Natural killer cell (primary cell): ENCODE measurements at regions not wholly inside any gene's neighbourhood (a gene's known extent, or its start where the extent isn't known, plus 50 kb on each side); places are given as distances from the start of the nearest gene placed in this dataset.

Source experiments
- ATAC-seq, 3 donors: fragments of 150-1000 bp in 2 of 3; fragments of 200-7000 bp in 1 of 3; cut with Tn5 transposase; 1 replicate in 1 of 3; 2 replicates in 2 of 3; pipeline ENCODE4 v1.10.0; 2021; ENCODE audit warnings: mild to moderate bottlenecking in 2 of 3, moderate library complexity in 2 of 3
- DNase-seq, 2 donors: peaks; one replicate each; pipeline versions ENCODE4 v3.0.0 to v3.0.0-alpha.2; 2013 to 2021; ENCODE audit warnings: mixed read lengths in 1 of 2
- H3K27ac ChIP-seq: one replicate; pipeline ENCODE4 v1.5.1; 2013; ENCODE audit warnings: mild to moderate bottlenecking, low read length
- H3K27me3 ChIP-seq: one replicate; pipeline ENCODE4 v1.6.1; 2013; ENCODE audit warnings: low read length; ENCODE audit not compliant: control insufficient read depth, insufficient read depth
- H3K36me3 ChIP-seq: one replicate; pipeline ENCODE4 v1.6.1; 2013; ENCODE audit warnings: low read length; ENCODE audit not compliant: control insufficient read depth, insufficient read depth
- H3K4me1 ChIP-seq: one replicate; pipeline ENCODE4 v1.6.1; 2013; ENCODE audit warnings: low read length; ENCODE audit not compliant: control insufficient read depth, insufficient read depth
- H3K4me3 ChIP-seq: one replicate; pipeline ENCODE4 v1.5.1; 2013; ENCODE audit warnings: low read length
- H3K9me3 ChIP-seq: one replicate; pipeline ENCODE4 v1.6.1; 2013; ENCODE audit warnings: low read length; ENCODE audit not compliant: control insufficient read depth, insufficient read depth
- H3K27ac Mint-ChIP-seq, 2 donors: one replicate each; pipeline ENCODE4 v1.8.0; 2022; ENCODE audit warnings: mild to moderate bottlenecking in 2 of 2, mixed read lengths in 2 of 2, moderate library complexity in 1 of 2
- H3K27me3 Mint-ChIP-seq, 2 donors: one replicate each; pipeline ENCODE4 v1.8.0; 2022; ENCODE audit warnings: low read depth in 2 of 2, mixed read lengths in 2 of 2
- H3K36me3 Mint-ChIP-seq: one replicate; pipeline ENCODE4 v1.8.0; 2022; ENCODE audit warnings: mixed read lengths
- H3K4me1 Mint-ChIP-seq, 2 donors: one replicate each; pipeline ENCODE4 v1.8.0; 2022; ENCODE audit warnings: mixed read lengths in 2 of 2
- H3K4me3 Mint-ChIP-seq: one replicate; pipeline ENCODE4 v1.8.0; 2022; ENCODE audit warnings: mild to moderate bottlenecking, moderate library complexity, mixed read lengths
- H3K9me3 Mint-ChIP-seq, 2 donors: one replicate each; pipeline ENCODE4 v1.8.0; 2022; ENCODE audit warnings: mixed read lengths in 2 of 2
- WGBS: methylation state at CpG from one replicate; pipeline ENCODE4 v1.1.7; 2013; ENCODE audit warnings: missing lambda C conversion rate; ENCODE audit not compliant: insufficient coverage; 5-methylcytosine and 5-hydroxymethylcytosine counted together
- intact Hi-C: fragments of 100-400 bp; cut with micrococcal nuclease; formaldehyde crosslinking; loops from one replicate; pipeline ENCODE4 v1.14.2; 2022
- TF ChIP-seq, protein P1 (sequence below): fragments of 200-600 bp; IDR thresholded peaks from one replicate; pipeline ENCODE4 v1.8.0; 2022; ENCODE audit warnings: antibody characterized with exemption

DNA sequence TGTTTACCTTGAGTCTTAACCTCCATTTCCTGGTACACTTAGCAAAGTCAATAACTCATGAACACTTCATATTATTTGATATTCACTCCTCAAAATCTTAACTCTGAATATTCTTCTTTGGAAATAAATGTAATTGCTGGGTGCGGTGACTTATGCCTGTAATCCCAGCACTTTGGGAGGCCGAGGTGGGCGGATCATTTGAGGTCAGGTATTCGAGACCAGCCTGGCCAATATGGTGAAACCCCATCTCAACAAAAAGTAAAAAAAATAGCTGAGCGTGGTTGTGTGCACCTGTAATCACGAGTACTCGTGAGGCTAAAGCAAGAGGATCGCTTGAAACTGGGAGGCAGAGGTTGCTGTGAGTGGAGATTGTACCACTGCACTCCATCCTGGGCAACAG is 201.3 kb upstream of the DSEL start:
- TF ChIP-seq, protein P1, sequence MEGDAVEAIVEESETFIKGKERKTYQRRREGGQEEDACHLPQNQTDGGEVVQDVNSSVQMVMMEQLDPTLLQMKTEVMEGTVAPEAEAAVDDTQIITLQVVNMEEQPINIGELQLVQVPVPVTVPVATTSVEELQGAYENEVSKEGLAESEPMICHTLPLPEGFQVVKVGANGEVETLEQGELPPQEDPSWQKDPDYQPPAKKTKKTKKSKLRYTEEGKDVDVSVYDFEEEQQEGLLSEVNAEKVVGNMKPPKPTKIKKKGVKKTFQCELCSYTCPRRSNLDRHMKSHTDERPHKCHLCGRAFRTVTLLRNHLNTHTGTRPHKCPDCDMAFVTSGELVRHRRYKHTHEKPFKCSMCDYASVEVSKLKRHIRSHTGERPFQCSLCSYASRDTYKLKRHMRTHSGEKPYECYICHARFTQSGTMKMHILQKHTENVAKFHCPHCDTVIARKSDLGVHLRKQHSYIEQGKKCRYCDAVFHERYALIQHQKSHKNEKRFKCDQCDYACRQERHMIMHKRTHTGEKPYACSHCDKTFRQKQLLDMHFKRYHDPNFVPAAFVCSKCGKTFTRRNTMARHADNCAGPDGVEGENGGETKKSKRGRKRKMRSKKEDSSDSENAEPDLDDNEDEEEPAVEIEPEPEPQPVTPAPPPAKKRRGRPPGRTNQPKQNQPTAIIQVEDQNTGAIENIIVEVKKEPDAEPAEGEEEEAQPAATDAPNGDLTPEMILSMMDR = no peak
- WGBS = 80% methylated on average over 8 of the region's 8 CpGs
- H3K27me3 ChIP-seq = no peaks in the 10 kb centered on the region
- H3K4me1 ChIP-seq = no peaks in the 10 kb centered on the region
- no peak overlapping the region for H3K27ac ChIP-seq
- ATAC-seq = no peak
- no peak for DNase-seq
- no peaks in the 10 kb centered on the region for H3K27me3 Mint-ChIP-seq
- peaks cover under 1 to 11% of the 10 kb centered on the region in 2 donors for H3K9me3 Mint-ChIP-seq
- H3K36me3 ChIP-seq = no peaks in the 10 kb centered on the region
- no peaks in the 10 kb centered on the region for H3K9me3 ChIP-seq
- no peak overlapping the region for H3K4me3 ChIP-seq
- H3K36me3 Mint-ChIP-seq = no peaks in the 10 kb centered on the region
- no peaks in the 10 kb centered on the region for H3K4me1 Mint-ChIP-seq
- intact Hi-C loops = no loop called here
- H3K27ac Mint-ChIP-seq = no peak overlapping the region
- no peak overlapping the region for H3K4me3 Mint-ChIP-seq

DNA sequence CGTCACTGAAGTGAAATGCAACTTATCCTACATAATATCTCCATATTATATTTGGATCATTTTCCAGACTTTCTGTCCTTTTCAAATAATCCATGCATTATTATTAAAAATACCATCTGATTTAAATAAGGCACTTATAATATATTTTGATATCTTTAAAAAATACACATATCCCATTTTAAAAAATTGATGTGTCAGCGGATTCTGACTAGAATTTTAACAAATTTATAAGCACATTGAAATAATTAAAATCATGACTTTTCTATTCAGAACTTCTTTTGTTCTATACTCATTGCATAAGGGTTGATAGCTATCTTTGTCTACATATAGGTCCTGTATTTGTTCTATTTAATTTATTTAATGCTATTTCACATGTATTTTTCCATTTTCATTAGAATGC is 199.0 kb upstream of the DSEL start:
- no peak overlapping the region for H3K27ac ChIP-seq
- Mint-ChIP-seq H3K4me1 (no peaks in the 10 kb centered on the region), H3K36me3 (no peaks in the 10 kb centered on the region), H3K27me3 (no peaks in the 10 kb centered on the region), H3K4me3 (no peak overlapping the region), H3K27ac (no peak overlapping the region), H3K9me3 (peaks cover 0 to 4% of the 10 kb centered on the region in 2 donors)
- no peak for DNase-seq
- H3K4me3 ChIP-seq = no peak overlapping the region
- no peak for ATAC-seq
- H3K36me3 ChIP-seq = no peaks in the 10 kb centered on the region
- intact Hi-C loops = no loop called here
- 29% methylated on average over 1 of the region's 2 CpGs for WGBS
- no peaks in the 10 kb centered on the region for H3K9me3 ChIP-seq
- TF ChIP-seq, protein P1 = no peak
- no peaks in the 10 kb centered on the region for H3K4me1 ChIP-seq
- H3K27me3 ChIP-seq = no peaks in the 10 kb centered on the region

GRCh38 chr18:67710639-67711038 is 194.1 kb upstream of the DSEL start:
- no peaks in the 10 kb centered on the region for H3K27me3 Mint-ChIP-seq
- Histone ChIP-seq H3K27me3 (no peaks in the 10 kb centered on the region), H3K4me1 (no peaks in the 10 kb centered on the region), H3K27ac (no peak overlapping the region), H3K4me3 (no peak overlapping the region), H3K36me3 (no peaks in the 10 kb centered on the region), H3K9me3 (no peaks in the 10 kb centered on the region)
- intact Hi-C loops = no loop called here
- H3K27ac Mint-ChIP-seq = no peak overlapping the region
- no peaks in the 10 kb centered on the region for H3K36me3 Mint-ChIP-seq
- H3K4me1 Mint-ChIP-seq = no peaks in the 10 kb centered on the region
- H3K9me3 Mint-ChIP-seq = peaks cover 14 to 17% of the 10 kb centered on the region in 2 donors
- 60% methylated on average over 2 of the region's 2 CpGs for WGBS
- H3K4me3 Mint-ChIP-seq = no peak overlapping the region
- ATAC-seq (no peak), DNase-seq (no peak)
- TF ChIP-seq, protein P1 = no peak

DNA sequence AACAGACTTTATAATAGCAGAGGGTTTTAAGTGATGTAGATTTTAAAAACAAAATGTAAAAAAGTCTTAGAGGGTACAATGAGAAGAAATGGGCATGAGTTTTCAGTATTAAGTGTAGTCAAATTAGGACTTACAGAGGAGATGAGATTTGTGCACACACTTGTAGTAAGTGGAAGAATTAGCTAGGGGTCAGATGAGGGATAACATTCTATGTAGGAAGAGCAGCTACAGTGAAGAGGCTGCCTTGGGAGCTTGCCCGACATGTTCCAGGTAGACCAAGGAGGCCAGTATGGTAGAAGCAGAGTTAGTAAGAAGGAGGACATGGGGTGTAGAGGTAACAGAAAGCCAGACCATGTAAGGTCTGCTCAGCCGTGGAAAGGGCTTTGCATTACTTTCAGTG is 189.2 kb upstream of the DSEL start:
- no peaks in the 10 kb centered on the region for H3K9me3 ChIP-seq
- no peak for DNase-seq
- intact Hi-C loops = no loop called here
- no peaks in the 10 kb centered on the region for H3K4me1 ChIP-seq
- TF ChIP-seq, protein P1 = no peak
- Mint-ChIP-seq H3K4me3 (no peak overlapping the region), H3K27ac (no peak overlapping the region), H3K27me3 (no peaks in the 10 kb centered on the region), H3K9me3 (peaks cover 15 to 27% of the 10 kb centered on the region in 2 donors), H3K36me3 (peaks cover 4% of the 10 kb centered on the region), H3K4me1 (no peaks in the 10 kb centered on the region)
- no peaks in the 10 kb centered on the region for H3K36me3 ChIP-seq
- ATAC-seq = no peak
- 87% methylated on average over 2 of the region's 2 CpGs for WGBS
- H3K4me3 ChIP-seq = no peak overlapping the region
- no peaks in the 10 kb centered on the region for H3K27me3 ChIP-seq
- H3K27ac ChIP-seq = no peak overlapping the region
